ENCODE measurements at regions not wholly inside any gene's neighbourhood (a gene's known extent, or its start where the extent isn't known, plus 50 kb on each side); places are given as distances from the start of the nearest gene placed in this dataset.

DNA sequence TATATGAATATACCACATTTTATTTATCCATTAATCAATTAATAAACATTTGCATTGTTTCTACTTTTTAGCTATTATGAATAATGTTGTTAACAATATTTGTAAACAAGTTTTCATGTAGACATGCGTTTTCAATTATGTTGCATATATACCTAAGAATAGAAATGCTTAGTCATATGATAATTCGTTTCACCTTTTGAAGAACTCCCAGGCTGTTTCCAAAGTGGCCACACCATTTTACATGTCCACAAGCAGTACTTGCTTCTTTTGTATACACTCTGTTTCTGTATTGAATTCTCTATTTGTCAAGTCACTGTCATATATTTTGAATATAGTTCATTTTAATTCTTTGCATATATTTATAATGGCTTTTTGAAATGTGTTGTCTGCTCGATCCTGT lies 206.9 kb upstream of the ZBTB20 start:
- 85 to 92% (median 90%) methylated on average over 3 of the region's 3 CpGs for WGBS, 5 donors
- H3K4me3 ChIP-seq = no peak overlapping the region
- H3K9me3 ChIP-seq = peaks cover 0 to 11% (median 1%) of the 10 kb centered on the region in 8 donors
- TF ChIP-seq POLR2A (IDR thresholded peaks at IDR 0.05) (no peak), POLR2AphosphoS5 (IDR thresholded peaks at IDR 0.05) (no peak)
- TF ChIP-seq, protein P1, sequence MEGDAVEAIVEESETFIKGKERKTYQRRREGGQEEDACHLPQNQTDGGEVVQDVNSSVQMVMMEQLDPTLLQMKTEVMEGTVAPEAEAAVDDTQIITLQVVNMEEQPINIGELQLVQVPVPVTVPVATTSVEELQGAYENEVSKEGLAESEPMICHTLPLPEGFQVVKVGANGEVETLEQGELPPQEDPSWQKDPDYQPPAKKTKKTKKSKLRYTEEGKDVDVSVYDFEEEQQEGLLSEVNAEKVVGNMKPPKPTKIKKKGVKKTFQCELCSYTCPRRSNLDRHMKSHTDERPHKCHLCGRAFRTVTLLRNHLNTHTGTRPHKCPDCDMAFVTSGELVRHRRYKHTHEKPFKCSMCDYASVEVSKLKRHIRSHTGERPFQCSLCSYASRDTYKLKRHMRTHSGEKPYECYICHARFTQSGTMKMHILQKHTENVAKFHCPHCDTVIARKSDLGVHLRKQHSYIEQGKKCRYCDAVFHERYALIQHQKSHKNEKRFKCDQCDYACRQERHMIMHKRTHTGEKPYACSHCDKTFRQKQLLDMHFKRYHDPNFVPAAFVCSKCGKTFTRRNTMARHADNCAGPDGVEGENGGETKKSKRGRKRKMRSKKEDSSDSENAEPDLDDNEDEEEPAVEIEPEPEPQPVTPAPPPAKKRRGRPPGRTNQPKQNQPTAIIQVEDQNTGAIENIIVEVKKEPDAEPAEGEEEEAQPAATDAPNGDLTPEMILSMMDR (IDR thresholded peaks at IDR 0.05 in 8 of 11, conservative IDR thresholded peaks at IDR 0.05 in 3 of 11) = no peak
- H3K36me3 ChIP-seq = no peaks in the 10 kb centered on the region
- intact Hi-C loops (cut with DNase I; ENCODE audit: low total_unique reads) = no loop called here
- no peaks in the 10 kb centered on the region for H3K27me3 ChIP-seq (replicated peaks in 1 of 7)
- H3K27ac ChIP-seq = no peak overlapping the region
- no peak for DNase-seq
- peaks cover 0 to under 1% (median 0%) of the 10 kb centered on the region in 6 donors for H3K4me1 ChIP-seq

DNA sequence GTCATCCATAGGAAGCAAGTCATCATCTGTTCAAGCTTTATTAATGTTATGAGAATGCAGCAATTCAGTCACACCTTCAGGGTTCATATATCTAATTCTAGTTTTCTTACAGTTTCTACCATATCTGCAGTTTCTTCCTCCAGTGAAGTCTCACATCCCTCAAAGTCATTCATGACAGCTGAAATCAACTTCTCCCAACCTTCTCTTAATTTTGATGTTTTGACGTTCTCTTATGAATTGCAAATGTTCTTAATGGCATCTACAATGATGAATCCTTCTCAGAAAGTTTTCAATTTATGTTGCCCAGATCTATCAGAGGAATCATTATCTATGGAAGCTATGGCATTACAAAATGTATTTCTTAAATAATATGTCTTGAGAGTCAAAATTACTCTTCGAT lies 210.4 kb upstream of the ZBTB20 start:
- no peaks in the 10 kb centered on the region for H3K27me3 ChIP-seq (replicated peaks in 1 of 7)
- H3K4me1 ChIP-seq = peaks cover 0 to 8% (median 1%) of the 10 kb centered on the region in 6 donors
- H3K9me3 ChIP-seq = peaks cover 0 to 8% (median 1%) of the 10 kb centered on the region in 8 donors
- no peak overlapping the region for H3K27ac ChIP-seq
- no peak for DNase-seq
- H3K4me3 ChIP-seq = no peak overlapping the region
- no peak for TF ChIP-seq POLR2A (IDR thresholded peaks at IDR 0.05)
- no peak for TF ChIP-seq POLR2AphosphoS5 (IDR thresholded peaks at IDR 0.05)
- WGBS, 5 donors = 90 to 98% (median 95%) methylated on average over 2 of the region's 2 CpGs
- intact Hi-C loops (cut with DNase I; ENCODE audit: low total_unique reads) = no loop called here
- no peaks in the 10 kb centered on the region for H3K36me3 ChIP-seq

DNA sequence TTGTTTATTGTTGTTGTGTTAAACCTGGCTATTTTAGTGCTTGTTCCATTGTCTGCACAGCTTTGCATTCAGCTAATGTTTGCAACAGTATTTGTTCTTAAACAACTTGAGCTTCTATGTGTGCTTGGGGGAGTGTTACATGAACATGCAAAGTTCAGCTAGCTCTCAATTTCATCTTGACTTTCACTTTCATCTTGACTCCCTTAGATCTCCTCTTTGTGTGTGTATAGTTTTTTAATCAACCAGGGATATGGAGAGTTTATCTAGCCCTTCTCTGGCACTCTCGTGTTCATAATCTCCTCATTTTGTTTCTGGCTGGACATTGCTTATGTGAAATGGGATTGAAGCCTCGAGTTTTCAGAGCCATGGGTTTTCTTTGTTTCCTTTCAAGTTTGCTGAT lies 212.4 kb upstream of the ZBTB20 start:
- Histone ChIP-seq H3K9me3 (no peaks in the 10 kb centered on the region), H3K27ac (peak overlapping the region in 3 of 8 donors; percentile 29 to 51 (median 32)), H3K4me1 (peaks cover 0 to 8% (median 1%) of the 10 kb centered on the region in 6 donors), H3K27me3 (replicated peaks in 1 of 7) (no peaks in the 10 kb centered on the region), H3K36me3 (no peaks in the 10 kb centered on the region), H3K4me3 (no peak overlapping the region)
- 31 to 58% (median 52%) methylated on average over 2 of the region's 2 CpGs for WGBS, 5 donors
- no peak for DNase-seq
- intact Hi-C loops (cut with DNase I; ENCODE audit: low total_unique reads) = no loop called here
- no peak for TF ChIP-seq POLR2AphosphoS5 (IDR thresholded peaks at IDR 0.05)
- TF ChIP-seq, protein P1 (IDR thresholded peaks at IDR 0.05 in 8 of 11, conservative IDR thresholded peaks at IDR 0.05 in 3 of 11) = no peak
- no peak for TF ChIP-seq POLR2A (IDR thresholded peaks at IDR 0.05)

DNA sequence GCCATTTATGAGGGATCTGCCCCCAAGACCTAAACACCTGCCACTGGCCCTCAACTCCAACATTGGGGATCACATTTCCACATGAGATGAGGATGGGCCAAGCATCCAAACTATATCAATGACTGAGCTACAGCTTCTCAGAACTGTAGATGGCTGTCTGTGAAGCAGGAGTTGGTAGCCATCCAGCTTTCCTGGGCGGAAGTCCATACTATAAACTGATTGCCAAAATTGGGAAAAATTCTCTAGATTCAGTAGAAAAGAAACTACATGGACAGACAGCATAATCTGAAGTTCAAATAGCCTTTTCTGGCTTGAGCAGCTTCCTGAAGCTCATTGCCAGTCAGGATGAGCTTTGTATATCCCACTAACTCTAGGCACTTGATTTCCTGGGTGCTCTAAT lies 214.7 kb upstream of the ZBTB20 start:
- TF ChIP-seq, protein P1 (IDR thresholded peaks at IDR 0.05 in 8 of 11, conservative IDR thresholded peaks at IDR 0.05 in 3 of 11) = no peak
- intact Hi-C loops (cut with DNase I; ENCODE audit: low total_unique reads) = no loop called here
- WGBS, 5 donors = 64 to 79% (median 69%) methylated on average over 1 of the region's 1 CpG

DNA sequence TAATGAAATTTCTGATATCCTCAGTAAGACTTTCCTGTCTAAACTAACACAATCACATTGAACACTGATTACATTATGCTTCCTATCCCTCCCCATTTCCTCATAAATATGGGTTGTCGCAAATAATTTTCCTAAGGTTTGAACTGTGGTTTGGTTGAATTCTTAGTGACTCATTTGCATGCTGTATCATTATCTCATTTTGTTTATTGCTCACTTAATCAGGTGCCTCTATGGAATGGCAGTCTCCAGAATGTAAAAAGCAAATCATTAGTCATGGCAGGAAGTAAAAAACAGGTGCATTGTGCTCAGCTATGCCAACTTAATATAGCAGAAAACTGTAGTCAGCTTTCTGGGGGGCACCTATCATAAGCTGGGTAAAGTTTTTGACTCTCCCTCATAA lies 216.0 kb upstream of the ZBTB20 start:
- intact Hi-C loops (cut with DNase I; ENCODE audit: low total_unique reads) = no loop called here
- WGBS, 5 donors = 94 to 98% (median 95%) methylated on average over 1 of the region's 1 CpG

More for the DNA sequence above, 214.7 kb upstream of the ZBTB20 start:
- Histone ChIP-seq H3K9me3 (peaks cover 0 to 9% (median 4%) of the 10 kb centered on the region in 8 donors), H3K27me3 (replicated peaks in 1 of 7) (no peaks in the 10 kb centered on the region), H3K27ac (no peak overlapping the region), H3K4me3 (no peak overlapping the region), H3K4me1 (peaks cover 0 to 8% (median 1%) of the 10 kb centered on the region in 6 donors), H3K36me3 (no peaks in the 10 kb centered on the region)
- no peak for DNase-seq

More for the DNA sequence above, 216.0 kb upstream of the ZBTB20 start:
- no peaks in the 10 kb centered on the region for H3K27me3 ChIP-seq (replicated peaks in 1 of 7)
- TF ChIP-seq POLR2A (IDR thresholded peaks at IDR 0.05) = no peak
- TF ChIP-seq, protein P1 (IDR thresholded peaks at IDR 0.05 in 8 of 11, conservative IDR thresholded peaks at IDR 0.05 in 3 of 11) = no peak
- TF ChIP-seq POLR2AphosphoS5 (IDR thresholded peaks at IDR 0.05) = no peak
- peaks cover 0 to 9% (median 4%) of the 10 kb centered on the region in 8 donors for H3K9me3 ChIP-seq
- no peak for DNase-seq
- no peak overlapping the region for H3K4me3 ChIP-seq
- H3K27ac ChIP-seq = no peak overlapping the region
- peaks cover 0 to 8% (median 1%) of the 10 kb centered on the region in 6 donors for H3K4me1 ChIP-seq
- H3K36me3 ChIP-seq = no peaks in the 10 kb centered on the region

All from spleen (tissue), 11 donors.